IPS-20b (cell line): ENCODE measurements at regions not wholly inside any gene's neighbourhood (a gene's known extent, or its start where the extent isn't known, plus 50 kb on each side); places are given as distances from the start of the nearest gene placed in this dataset.

Experiments used
- H3K27ac ChIP-seq: one replicate; pipeline ENCODE4 v1.5.1; 2013; ENCODE audit warnings: low read length
- H3K27me3 ChIP-seq: 2 replicates; pipeline ENCODE4 v1.6.1; 2013; ENCODE audit warnings: mild to moderate bottlenecking, low read length, inconsistent platforms; ENCODE audit not compliant: insufficient read depth
- H3K36me3 ChIP-seq: 2 replicates; pipeline ENCODE4 v1.6.1; 2013; ENCODE audit warnings: low read depth, mild to moderate bottlenecking, inconsistent platforms, low read length, moderate library complexity; ENCODE audit not compliant: insufficient read depth
- H3K4me1 ChIP-seq: 2 replicates; pipeline ENCODE4 v1.6.1; 2013; ENCODE audit warnings: mild to moderate bottlenecking, control low read depth, inconsistent platforms, low read length, moderate library complexity; ENCODE audit not compliant: insufficient read depth
- H3K4me3 ChIP-seq: 2 replicates; pipeline ENCODE4 v1.5.1; 2013; ENCODE audit warnings: mild to moderate bottlenecking, low read length, inconsistent platforms
- H3K9ac ChIP-seq: 2 replicates; pipeline ENCODE4 v1.6.1; 2013; ENCODE audit warnings: low read depth, mild to moderate bottlenecking, inconsistent platforms, low read length, moderate library complexity
- H3K9me3 ChIP-seq: 2 replicates; pipeline ENCODE4 v1.6.1; 2013; ENCODE audit warnings: mild to moderate bottlenecking, low read depth, low read length, inconsistent platforms; ENCODE audit not compliant: insufficient read depth

GRCh38 chr10:123295644-123296043, 141.4 kb downstream of the BUB3 start:
- Histone ChIP-seq H3K27ac (no peak overlapping the region), H3K9ac (no peak overlapping the region), H3K4me1 (no peaks in the 10 kb centered on the region)

GRCh38 chr10:123297175-123297574, 143.0 kb downstream of the BUB3 start:
- Histone ChIP-seq H3K9ac (no peak overlapping the region), H3K4me3 (no peak overlapping the region), H3K27ac (no peak overlapping the region), H3K4me1 (0 out of 2 replicates have a peak, but pooled peaks cover 2% of the 10 kb centered on the region), H3K36me3 (no peaks in the 10 kb centered on the region), H3K9me3 (peaks cover under 1% of the 10 kb centered on the region; the same call in 1 of the 2 replicates), H3K27me3 (no peaks in the 10 kb centered on the region)

More at GRCh38 chr10:123295644-123296043, 141.4 kb downstream of the BUB3 start:
- H3K36me3 ChIP-seq = no peaks in the 10 kb centered on the region
- no peaks in the 10 kb centered on the region for H3K27me3 ChIP-seq
- H3K9me3 ChIP-seq = no peaks in the 10 kb centered on the region
- H3K4me3 ChIP-seq = no peak overlapping the region

- Histone ChIP-seq H3K27ac (no peak overlapping the region), H3K36me3 (no peaks in the 10 kb centered on the region), H3K9me3 (peaks cover 10% of the 10 kb centered on the region; the same call in 1 of the 2 replicates), H3K4me1 (0 out of 2 replicates have a peak, but pooled peaks cover 2% of the 10 kb centered on the region), H3K4me3 (no peak overlapping the region), H3K27me3 (no peaks in the 10 kb centered on the region), H3K9ac (no peak overlapping the region)
Measured at GRCh38 chr10:123298583-123298982, 144.4 kb downstream of the BUB3 start.

- H3K9ac ChIP-seq = no peak overlapping the region
- peaks cover 10% of the 10 kb centered on the region; the same call in 1 of the 2 replicates for H3K9me3 ChIP-seq
- no peak overlapping the region for H3K27ac ChIP-seq
- H3K27me3 ChIP-seq = no peaks in the 10 kb centered on the region
- no peaks in the 10 kb centered on the region for H3K36me3 ChIP-seq
- H3K4me3 ChIP-seq = no peak overlapping the region
- peaks cover 7% of the 10 kb centered on the region; the same call in 1 of the 2 replicates for H3K4me1 ChIP-seq
Measured at GRCh38 chr10:123299598-123299997, 145.4 kb downstream of the BUB3 start.

GRCh38 chr10:123301077-123301857, 147.1 kb downstream of the BUB3 start:
- no peak overlapping the region for H3K27ac ChIP-seq
- H3K4me1 ChIP-seq = peaks cover 7% of the 10 kb centered on the region; the same call in 1 of the 2 replicates
- H3K4me3 ChIP-seq = no peak overlapping the region
- no peaks in the 10 kb centered on the region for H3K27me3 ChIP-seq
- no peaks in the 10 kb centered on the region for H3K36me3 ChIP-seq
- H3K9me3 ChIP-seq = peaks cover 10% of the 10 kb centered on the region; the same call in 1 of the 2 replicates
- no peak overlapping the region for H3K9ac ChIP-seq

- Histone ChIP-seq H3K9ac (no peak overlapping the region), H3K4me1 (peaks cover 7% of the 10 kb centered on the region; the same call in 1 of the 2 replicates), H3K36me3 (no peaks in the 10 kb centered on the region), H3K9me3 (peaks cover 10% of the 10 kb centered on the region; the same call in 1 of the 2 replicates), H3K27ac (no peak overlapping the region), H3K4me3 (no peak overlapping the region), H3K27me3 (no peaks in the 10 kb centered on the region; the same call in 1 of the 2 replicates)
Measured at GRCh38 chr10:123303581-123304337, 149.6 kb downstream of the BUB3 start.

GRCh38 chr10:123305671-123306070, 151.5 kb downstream of the BUB3 start:
- Histone ChIP-seq H3K36me3 (no peaks in the 10 kb centered on the region), H3K4me1 (peaks cover 19% of the 10 kb centered on the region), H3K27ac (no peak overlapping the region), H3K9ac (no peak overlapping the region), H3K4me3 (no peak overlapping the region), H3K27me3 (no peaks in the 10 kb centered on the region; the same call in 1 of the 2 replicates), H3K9me3 (peaks cover 10% of the 10 kb centered on the region; the same call in 1 of the 2 replicates)

- H3K4me1 ChIP-seq = peaks cover 19% of the 10 kb centered on the region
- no peak overlapping the region for H3K9ac ChIP-seq
- no peak overlapping the region for H3K27ac ChIP-seq
- H3K36me3 ChIP-seq = no peaks in the 10 kb centered on the region
- peaks cover 10% of the 10 kb centered on the region; the same call in 1 of the 2 replicates for H3K9me3 ChIP-seq
- no peak overlapping the region for H3K4me3 ChIP-seq
- no peaks in the 10 kb centered on the region; the same call in 1 of the 2 replicates for H3K27me3 ChIP-seq
Measured at GRCh38 chr10:123306290-123306689, 152.1 kb downstream of the BUB3 start.

GRCh38 chr10:123309731-123310130, 155.5 kb downstream of the BUB3 start:
- Histone ChIP-seq H3K27ac (no peak overlapping the region), H3K4me1 (peaks cover 13% of the 10 kb centered on the region), H3K27me3 (no peaks in the 10 kb centered on the region; the same call in 1 of the 2 replicates), H3K36me3 (no peaks in the 10 kb centered on the region), H3K4me3 (no peak overlapping the region), H3K9me3 (no peaks in the 10 kb centered on the region), H3K9ac (no peak overlapping the region)

GRCh38 chr10:123316776-123317175, 162.6 kb downstream of the BUB3 start:
- Histone ChIP-seq H3K9ac (no peak overlapping the region), H3K27me3 (no peaks in the 10 kb centered on the region), H3K4me3 (no peak overlapping the region), H3K9me3 (no peaks in the 10 kb centered on the region), H3K36me3 (no peaks in the 10 kb centered on the region), H3K27ac (no peak overlapping the region), H3K4me1 (no peaks in the 10 kb centered on the region)

- Histone ChIP-seq H3K9ac (no peak overlapping the region), H3K27ac (no peak overlapping the region), H3K27me3 (no peaks in the 10 kb centered on the region), H3K4me3 (no peak overlapping the region), H3K4me1 (no peaks in the 10 kb centered on the region), H3K36me3 (no peaks in the 10 kb centered on the region), H3K9me3 (no peaks in the 10 kb centered on the region)
Measured at GRCh38 chr10:123318516-123318915, 164.3 kb downstream of the BUB3 start.
